Caco-2 (cell line): ENCODE measurements at regions not wholly inside any gene's neighbourhood (a gene's known extent, or its start where the extent isn't known, plus 50 kb on each side); places are given as distances from the start of the nearest gene placed in this dataset.

Experiments
- BruUV-seq: library from RNA; stranded (reverse); fragments of 400-500 nt; replicated peaks from 2 replicates; lab custom pipeline; 2021; lab: Mats Ljungman, UMichigan
- CTCF ChIA-PET: fragments of 300-600 bp; sonication (Branson Sonifier 250); formaldehyde crosslinking; loops from one replicate; lab custom pipeline; 2022; ENCODE audit warnings: antibody characterized with exemption; lab: Charles Lee
- POLR2A ChIA-PET: fragments of 300-600 bp; sonication (Branson Sonifier 250); formaldehyde crosslinking; loops from one replicate; lab custom pipeline; 2022; ENCODE audit warnings: antibody characterized with exemption; lab: Charles Lee
- DNase-seq, 2 experiments: peaks; one replicate each; pipeline versions ENCODE4 v3.0.0 to v3.0.0-alpha.2; 2020 to 2022
- H3K27me3 ChIP-seq: replicated peaks from 2 replicates; pipeline ENCODE4 v1.6.0; 2011; ENCODE audit warnings: low read length; ENCODE audit not compliant: control insufficient read depth, insufficient read depth
- H3K36me3 ChIP-seq: 2 replicates; pipeline ENCODE4 v1.5.1; 2011; ENCODE audit warnings: low read length; ENCODE audit not compliant: control insufficient read depth, insufficient read depth
- H3K4me1 ChIP-seq: fragments of 250-450 bp; sonication (Bioruptor Pico); 2 replicates; pipeline ENCODE4 v1.5.1; 2020; ENCODE audit warnings: mild to moderate bottlenecking
- H3K4me3 ChIP-seq: 2 replicates; pipeline ENCODE4 v1.5.1; 2011; ENCODE audit warnings: low read depth, mild to moderate bottlenecking, control low read depth, low read length
- H3K9me3 ChIP-seq: fragments of 250-450 bp; sonication (Bioruptor Pico); 2 replicates; pipeline ENCODE4 v1.5.1; 2020; ENCODE audit warnings: mild to moderate bottlenecking, moderate library complexity
- H3K27ac Mint-ChIP-seq: one replicate; pipeline ENCODE4 v1.8.0; 2022; ENCODE audit warnings: mixed read lengths; ENCODE audit not compliant: unreplicated experiment
- H3K27me3 Mint-ChIP-seq: one replicate; pipeline ENCODE4 v1.8.0; 2022; ENCODE audit warnings: mixed read lengths; ENCODE audit not compliant: insufficient read depth, unreplicated experiment
- H3K36me3 Mint-ChIP-seq: one replicate; pipeline ENCODE4 v1.8.0; 2022; ENCODE audit warnings: mild to moderate bottlenecking, mixed read lengths; ENCODE audit not compliant: insufficient read depth, unreplicated experiment
- H3K4me1 Mint-ChIP-seq: one replicate; pipeline ENCODE4 v1.8.0; 2022; ENCODE audit warnings: low read depth, mixed read lengths; ENCODE audit not compliant: unreplicated experiment
- H3K4me3 Mint-ChIP-seq: one replicate; pipeline ENCODE4 v1.8.0; 2022; ENCODE audit warnings: mild to moderate bottlenecking, moderate library complexity, mixed read lengths; ENCODE audit not compliant: unreplicated experiment
- H3K9me3 Mint-ChIP-seq: one replicate; pipeline ENCODE4 v1.8.0; 2022; ENCODE audit warnings: mixed read lengths; ENCODE audit not compliant: unreplicated experiment
- CTCF ChIP-seq, 2 experiments: fragments of 200-600 bp in 1 of 2; IDR thresholded peaks; 1 replicate in 1 of 2; 2 replicates in 1 of 2; pipeline versions ENCODE4 v1.5.1 to v1.8.0; 2011 to 2022; ENCODE audit warnings: antibody characterized with exemption in 1 of 2, control low read depth in 1 of 2, inconsistent platforms in 1 of 2, low read depth in 1 of 2, low read length in 1 of 2, mild to moderate bottlenecking in 1 of 2, moderate library complexity in 1 of 2; ENCODE audit not compliant: insufficient read depth in 1 of 2, severe bottlenecking in 1 of 2, unreplicated experiment in 1 of 2
- intact Hi-C: fragments of 100-400 bp; cut with micrococcal nuclease; formaldehyde crosslinking; loops from one replicate; pipeline ENCODE4 v1.10.0; 2022; ENCODE audit not compliant: unreplicated experiment

- no TSS peak for BruUV-seq
- intact Hi-C loops = no loop called here
- DNase-seq = no peak
- H3K4me3 ChIP-seq = no peak overlapping the region
- ChIA-PET POLR2A (no interaction called here), CTCF (interaction anchor here (1.0 kb wide), 1 partner anchor 15 kb away, joined by 3 read pairs; no protein-coding TSS in a partner anchor)
- Mint-ChIP-seq H3K4me1 (no peaks in the 10 kb centered on the region), H3K4me3 (no peak overlapping the region), H3K27me3 (peaks cover 3% of the 10 kb centered on the region), H3K27ac (no peak overlapping the region), H3K36me3 (no peaks in the 10 kb centered on the region), H3K9me3 (no peaks in the 10 kb centered on the region)
- peaks cover 17% of the 10 kb centered on the region for H3K4me1 ChIP-seq
- no peaks in the 10 kb centered on the region for H3K27me3 ChIP-seq
- no peak for TF ChIP-seq CTCF (IDR thresholded peaks at IDR 0.05; ENCODE audit: insufficient read depth in 1 of 2, low read depth in 1 of 2, low read length in 1 of 2, severe bottlenecking in 1 of 2, unreplicated experiment in 1 of 2)
- no peaks in the 10 kb centered on the region for H3K36me3 ChIP-seq
- H3K9me3 ChIP-seq = no peaks in the 10 kb centered on the region
Measured at GRCh38 chr10:90583416-90583815, 274.4 kb downstream of the HTR7 start.

- Mint-ChIP-seq H3K36me3 (no peaks in the 10 kb centered on the region), H3K4me1 (peaks cover 8% of the 10 kb centered on the region), H3K4me3 (no peak overlapping the region), H3K27ac (no peak overlapping the region), H3K9me3 (no peaks in the 10 kb centered on the region), H3K27me3 (peaks cover 4% of the 10 kb centered on the region)
- CTCF ChIA-PET = interaction anchor here (0.7 kb wide), 1 partner anchor 299 kb away, joined by 4 read pairs; no protein-coding TSS in a partner anchor
- H3K4me3 ChIP-seq = no peak overlapping the region
- H3K9me3 ChIP-seq = no peaks in the 10 kb centered on the region
- TF ChIP-seq CTCF (IDR thresholded peaks at IDR 0.05; ENCODE audit: insufficient read depth in 1 of 2, low read depth in 1 of 2, low read length in 1 of 2, severe bottlenecking in 1 of 2, unreplicated experiment in 1 of 2) = no peak
- peaks cover 17% of the 10 kb centered on the region for H3K4me1 ChIP-seq
- intact Hi-C loops = loop anchor here (5.0 kb wide), 1 partner anchor 775 kb away; no protein-coding TSS in a partner anchor
- POLR2A ChIA-PET = no interaction called here
- H3K36me3 ChIP-seq = no peaks in the 10 kb centered on the region
- BruUV-seq = no TSS peak
- no peaks in the 10 kb centered on the region for H3K27me3 ChIP-seq
- peak; percentile 11 to 38 for DNase-seq
Measured at GRCh38 chr10:90587081-90587491, 270.8 kb downstream of the HTR7 start.

GRCh38 chr10:90587561-90587960, 270.3 kb downstream of the HTR7 start:
- Mint-ChIP-seq H3K9me3 (no peaks in the 10 kb centered on the region), H3K4me1 (peaks cover 11% of the 10 kb centered on the region), H3K27ac (no peak overlapping the region), H3K4me3 (no peak overlapping the region), H3K27me3 (peaks cover 4% of the 10 kb centered on the region), H3K36me3 (no peaks in the 10 kb centered on the region)
- ChIA-PET POLR2A (no interaction called here), CTCF (interaction anchor here (0.7 kb wide), 1 partner anchor 299 kb away, joined by 4 read pairs; no protein-coding TSS in a partner anchor)
- Histone ChIP-seq H3K4me3 (no peak overlapping the region), H3K36me3 (no peaks in the 10 kb centered on the region), H3K27me3 (no peaks in the 10 kb centered on the region), H3K4me1 (peaks cover 17% of the 10 kb centered on the region), H3K9me3 (no peaks in the 10 kb centered on the region)
- BruUV-seq = no TSS peak
- no peak for DNase-seq
- no peak for TF ChIP-seq CTCF (IDR thresholded peaks at IDR 0.05; ENCODE audit: insufficient read depth in 1 of 2, low read depth in 1 of 2, low read length in 1 of 2, severe bottlenecking in 1 of 2, unreplicated experiment in 1 of 2)
- intact Hi-C loops = loop anchor here (5.0 kb wide), 1 partner anchor 775 kb away; no protein-coding TSS in a partner anchor
